ENCODE measurements at regions not wholly inside any gene's neighbourhood (a gene's known extent, or its start where the extent isn't known, plus 50 kb on each side); places are given as distances from the start of the nearest gene placed in this dataset.

DNA sequence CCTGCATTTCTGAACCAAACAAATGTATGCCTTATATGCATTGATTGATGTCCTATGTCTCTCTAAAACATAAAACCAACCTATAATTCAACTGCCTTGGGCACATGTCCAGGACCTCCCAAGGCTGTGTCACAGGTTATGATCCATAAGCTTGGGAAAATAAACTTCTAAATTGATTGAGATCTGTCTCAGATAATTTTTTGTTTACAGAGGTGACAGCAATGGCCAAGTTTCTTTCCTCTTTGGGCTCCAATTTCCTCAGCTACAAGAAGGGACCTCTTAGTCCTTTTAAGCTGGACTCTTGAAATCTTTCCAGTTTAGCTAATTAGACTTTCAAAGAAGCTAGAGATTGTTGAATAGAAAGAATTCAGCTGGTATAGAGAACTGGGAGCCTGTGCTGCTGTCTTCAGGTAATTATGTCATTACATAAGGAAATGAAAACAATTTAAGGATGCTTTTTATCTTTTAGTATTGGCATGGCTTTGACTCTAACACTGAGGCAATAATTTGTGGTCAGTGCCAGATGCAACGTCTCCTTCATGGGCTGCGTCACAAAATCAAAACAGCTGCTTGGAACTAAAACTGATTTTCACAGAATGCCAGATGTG, 412.1 kb upstream of the TRIB2 start:
- H3K4me3 ChIP-seq (ENCODE audit: low read depth, low read length), result no peak overlapping the region
- peak; percentile 74 for DNase-seq (ENCODE audit: low read depth)
- TF ChIP-seq CTCF (conservative IDR thresholded peaks at IDR 0.05; ENCODE audit: low read depth, low read length), result no peak

DNA sequence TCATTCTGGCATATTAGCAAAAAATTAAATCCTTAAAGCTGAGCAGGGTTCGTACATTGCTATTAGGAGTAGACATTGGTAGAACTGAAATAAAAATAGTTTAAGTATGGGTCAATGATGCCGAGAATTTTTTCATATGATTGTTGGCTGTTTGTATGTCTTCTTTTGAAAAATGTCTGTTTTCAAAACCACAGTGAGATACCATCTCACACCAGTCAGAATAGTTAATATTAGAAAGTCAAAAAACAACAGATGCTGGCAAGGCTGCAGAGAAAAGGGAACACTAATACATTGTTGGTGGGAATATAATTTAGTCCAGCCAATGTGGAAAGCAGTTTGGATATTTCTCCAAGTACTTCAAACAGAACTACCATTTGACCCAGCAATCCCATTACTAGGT, 410.8 kb upstream of the TRIB2 start:
- no peak for DNase-seq (ENCODE audit: low read depth)
- no peak for TF ChIP-seq CTCF (conservative IDR thresholded peaks at IDR 0.05; ENCODE audit: low read depth, low read length)
- H3K4me3 ChIP-seq (ENCODE audit: low read depth, low read length), result no peak overlapping the region

- no peak overlapping the region for H3K4me3 ChIP-seq (ENCODE audit: low read depth, low read length)
- no peak for DNase-seq (ENCODE audit: low read depth)
These were observed 406.3 kb upstream of the TRIB2 start for GRCh38 chr2:12310399-12310798.

GRCh38 chr2:12313445-12314126, 403.1 kb upstream of the TRIB2 start:
- DNase-seq (ENCODE audit: low read depth), result no peak
- TF ChIP-seq CTCF (conservative IDR thresholded peaks at IDR 0.05; ENCODE audit: low read depth, low read length), result no peak
- H3K4me3 ChIP-seq (ENCODE audit: low read depth, low read length), result no peak overlapping the region

More at GRCh38 chr2:12310399-12310798, 406.3 kb upstream of the TRIB2 start:
- no peak for TF ChIP-seq CTCF (conservative IDR thresholded peaks at IDR 0.05; ENCODE audit: low read depth, low read length)

DNA sequence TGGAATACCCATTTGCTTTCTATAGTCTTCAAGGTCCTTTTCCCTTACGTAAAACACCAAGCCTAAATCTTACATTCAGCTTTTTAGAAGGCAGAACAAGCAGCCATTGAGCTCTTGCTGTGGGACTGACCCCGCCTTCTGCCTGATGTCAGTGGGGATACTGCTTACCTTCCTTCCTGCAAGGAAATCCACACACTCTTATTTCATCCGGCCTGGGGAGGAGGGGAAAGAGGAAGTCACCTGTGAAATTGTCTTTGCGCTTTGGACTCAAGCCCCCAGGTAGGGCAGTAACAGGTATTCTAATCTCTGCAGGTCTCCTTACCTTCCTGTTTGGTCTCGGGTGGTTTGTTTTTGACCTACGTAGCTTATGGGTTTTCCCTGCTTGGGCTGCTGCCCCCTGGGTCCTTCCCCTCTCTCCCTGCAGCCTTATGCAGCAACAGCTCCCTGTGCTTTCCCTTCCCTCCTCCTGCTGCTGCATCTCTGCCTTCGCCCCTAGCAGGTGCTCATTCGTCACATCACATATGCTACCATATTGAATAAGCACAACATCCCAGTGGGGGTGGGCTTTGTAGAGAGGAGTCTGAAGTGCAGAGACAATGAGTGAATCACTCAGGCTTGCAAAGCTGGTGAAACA, 402.5 kb upstream of the TRIB2 start:
- no peak for DNase-seq (ENCODE audit: low read depth)
- no peak for TF ChIP-seq CTCF (conservative IDR thresholded peaks at IDR 0.05; ENCODE audit: low read depth, low read length)
- H3K4me3 ChIP-seq (ENCODE audit: low read depth, low read length), result no peak overlapping the region

GRCh38 chr2:12315224-12315623, 401.5 kb upstream of the TRIB2 start:
- TF ChIP-seq CTCF (conservative IDR thresholded peaks at IDR 0.05; ENCODE audit: low read depth, low read length), result no peak
- H3K4me3 ChIP-seq (ENCODE audit: low read depth, low read length), result no peak overlapping the region
- no peak for DNase-seq (ENCODE audit: low read depth)

All from choroid plexus epithelial cell (primary cell).